GM10266 (cell line): ENCODE measurements at regions not wholly inside any gene's neighbourhood (a gene's known extent, or its start where the extent isn't known, plus 50 kb on each side); places are given as distances from the start of the nearest gene placed in this dataset.

ENCODE experiments used
- DNase-seq: peaks from one replicate; pipeline ENCODE4 v3.0.0; 2012; ENCODE audit errors: extremely low spot score
- CTCF ChIP-seq: IDR thresholded peaks from 2 replicates; pipeline ENCODE4 v1.5.1; 2012; ENCODE audit warnings: mild to moderate bottlenecking, low read depth; ENCODE audit not compliant: control insufficient read depth, insufficient read depth; ENCODE audit errors: missing control alignments

DNA sequence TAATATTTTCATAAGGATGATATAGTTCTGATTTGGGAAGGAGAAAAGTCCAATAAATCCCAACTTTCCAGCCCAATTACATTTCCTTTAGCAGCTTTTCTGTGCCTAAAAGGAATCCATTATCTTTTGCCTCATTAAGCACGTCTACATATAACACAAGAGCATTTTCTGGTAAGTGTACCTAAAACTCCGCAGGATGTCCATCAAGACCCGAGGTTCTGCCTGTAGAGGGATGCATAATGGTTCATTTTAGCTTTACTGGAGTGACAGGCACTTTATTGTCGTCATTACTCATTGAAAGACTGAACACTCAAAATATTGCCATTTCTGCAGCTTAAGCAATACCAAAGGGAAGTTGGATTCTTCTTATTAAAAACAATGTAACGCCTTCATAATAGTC lies 669.0 kb downstream of the PRELID2 start:
- TF ChIP-seq CTCF, result no peak
- no peak for DNase-seq

GRCh38 chr5:145163876-145164275 lies 671.3 kb downstream of the PRELID2 start:
- no peak for DNase-seq
- TF ChIP-seq CTCF, result no peak

- no peak for DNase-seq
- TF ChIP-seq CTCF, result no peak
Measured at GRCh38 chr5:145162626-145163025, 672.5 kb downstream of the PRELID2 start.

GRCh38 chr5:145161391-145161790 lies 673.8 kb downstream of the PRELID2 start:
- TF ChIP-seq CTCF, result no peak
- DNase-seq, result no peak

- TF ChIP-seq CTCF, result no peak
Measured at GRCh38 chr5:145160679-145161078, 674.5 kb downstream of the PRELID2 start.

DNA sequence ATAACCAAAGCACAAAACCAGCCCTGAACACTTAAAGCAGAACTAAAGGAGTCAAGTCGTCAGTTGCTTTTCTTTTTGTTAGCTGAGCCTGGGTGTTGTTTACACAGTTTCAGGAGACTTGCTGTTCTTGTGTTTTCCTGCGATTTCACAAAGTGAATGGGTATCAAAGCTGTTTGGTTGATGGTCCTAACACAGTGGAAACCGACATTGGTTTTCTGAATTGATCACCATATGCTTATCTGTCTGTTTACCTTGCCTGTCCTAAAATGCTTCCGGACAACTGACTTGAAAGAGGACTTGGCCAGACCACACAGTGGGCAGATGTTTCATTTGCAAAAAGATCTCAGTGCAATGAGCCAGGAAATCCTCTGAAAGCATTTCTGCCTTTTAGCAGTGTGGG lies 676.4 kb downstream of the PRELID2 start:
- DNase-seq, result no peak
- no peak for TF ChIP-seq CTCF

More at GRCh38 chr5:145160679-145161078, 674.5 kb downstream of the PRELID2 start:
- no peak for DNase-seq

DNA sequence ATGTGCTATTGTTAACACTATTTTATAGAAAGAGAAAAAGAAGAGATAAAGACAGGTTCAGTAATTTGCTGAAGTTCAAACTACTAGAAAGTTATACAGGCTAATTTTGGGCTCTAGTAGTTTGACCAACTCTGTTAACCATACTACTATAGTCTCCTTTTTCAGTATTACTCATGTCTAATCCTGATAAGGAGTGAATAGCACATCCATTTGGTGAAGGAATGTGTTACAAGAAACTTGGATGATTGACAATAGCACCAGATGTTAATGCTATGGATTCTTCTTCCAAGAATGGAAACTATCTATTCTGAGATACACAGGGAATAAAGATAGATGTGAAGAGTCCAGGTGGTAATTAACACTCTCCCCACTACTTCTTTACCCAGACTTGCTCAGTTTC lies 677.3 kb downstream of the PRELID2 start:
- TF ChIP-seq CTCF, result no peak
- no peak for DNase-seq
